ENCODE measurements at regions not wholly inside any gene's neighbourhood (a gene's known extent, or its start where the extent isn't known, plus 50 kb on each side); places are given as distances from the start of the nearest gene placed in this dataset.
"Not testable (repeated sequence)": the region's sequence is repeated elsewhere in the genome, so short reads cannot be mapped to it uniquely, and the experiment has no call there.

DNA sequence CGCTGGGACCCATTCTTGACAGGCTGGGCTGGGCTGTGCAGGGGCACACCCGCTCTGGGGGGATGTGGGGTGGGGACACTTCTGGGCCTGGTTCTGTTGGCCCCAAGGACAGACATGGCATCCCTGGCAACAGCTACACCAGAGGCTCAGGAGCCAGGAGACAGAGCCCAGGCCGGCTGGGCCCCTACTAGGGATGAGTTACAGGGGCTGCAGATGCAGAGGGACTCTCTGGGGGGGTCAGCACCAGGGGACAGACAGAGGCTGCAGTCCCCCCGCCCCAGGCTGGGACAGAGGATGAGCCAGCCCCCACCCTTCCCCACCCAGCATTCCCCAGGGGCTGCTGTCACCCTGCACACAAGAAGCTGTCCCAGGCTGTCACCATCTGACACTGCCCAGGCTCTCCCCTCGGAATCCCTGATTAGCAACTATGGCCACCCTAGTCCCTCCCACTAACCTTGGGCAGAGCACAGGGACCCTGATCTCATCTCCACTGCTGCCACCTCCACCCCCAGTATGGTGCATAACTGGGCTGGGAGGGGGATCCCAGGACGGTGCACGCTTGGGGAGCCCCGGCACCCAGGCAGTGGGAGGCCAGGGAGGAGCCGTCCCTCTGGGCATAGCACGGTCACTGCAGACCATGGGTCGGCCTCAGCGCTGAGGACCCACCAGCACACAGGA, 67.5 kb upstream of the TUBA3E start:
- H3K27me3 Mint-ChIP-seq, result peaks cover 17% of the 10 kb centered on the region
- not testable (repeated sequence) for H3K4me1 Mint-ChIP-seq (ENCODE audit: low read depth); H3K9me3 Mint-ChIP-seq (ENCODE audit: low read depth); H3K4me3 Mint-ChIP-seq (ENCODE audit: low read depth); DNase-seq (ENCODE audit: low spot score, unreplicated experiment); H3K36me3 Mint-ChIP-seq (ENCODE audit: insufficient read depth); H3K27ac Mint-ChIP-seq

DNA sequence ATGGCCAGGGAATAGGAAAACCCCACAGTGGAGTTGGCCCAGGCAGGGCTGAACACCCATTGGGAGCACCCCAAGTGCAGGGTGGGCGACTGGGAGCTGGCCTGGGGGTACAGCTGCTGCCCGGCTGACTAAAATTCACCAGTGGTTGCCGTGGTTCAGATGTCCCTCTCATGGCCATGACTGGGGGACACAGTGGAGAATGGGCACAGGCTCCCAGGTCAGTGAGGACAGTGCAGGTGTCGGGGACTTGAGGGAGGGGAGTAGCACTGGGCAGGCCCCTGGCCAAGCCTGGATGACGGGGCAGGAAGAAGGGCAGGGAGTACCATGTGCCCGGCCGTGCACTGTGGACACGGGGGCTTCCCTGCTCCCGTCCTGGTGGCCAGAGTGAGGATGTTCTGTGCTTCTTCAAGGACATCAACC, 66.7 kb upstream of the TUBA3E start:
- DNase-seq (ENCODE audit: low spot score, unreplicated experiment); H3K4me1 Mint-ChIP-seq (ENCODE audit: low read depth); H3K4me3 Mint-ChIP-seq (ENCODE audit: low read depth); H3K9me3 Mint-ChIP-seq (ENCODE audit: low read depth); H3K27ac Mint-ChIP-seq; H3K36me3 Mint-ChIP-seq (ENCODE audit: insufficient read depth): not testable (repeated sequence)
- H3K27me3 Mint-ChIP-seq, result peaks cover 17% of the 10 kb centered on the region

- DNase-seq (ENCODE audit: low spot score, unreplicated experiment), result no peak
- H3K27me3 Mint-ChIP-seq, result peaks cover 20% of the 10 kb centered on the region
- H3K27ac Mint-ChIP-seq, result no peak overlapping the region
- H3K9me3 Mint-ChIP-seq (ENCODE audit: low read depth), result no peaks in the 10 kb centered on the region
- no peaks in the 10 kb centered on the region for H3K36me3 Mint-ChIP-seq (ENCODE audit: insufficient read depth)
- no peak for TF ChIP-seq CTCF (IDR thresholded peaks at IDR 0.05; ENCODE audit: unreplicated experiment)
- H3K4me1 Mint-ChIP-seq (ENCODE audit: low read depth), result no peaks in the 10 kb centered on the region
- H3K4me3 Mint-ChIP-seq (ENCODE audit: low read depth), result no peak overlapping the region
Observed at GRCh38 chr2:130264501-130264900, 66.3 kb upstream of the TUBA3E start.

DNA sequence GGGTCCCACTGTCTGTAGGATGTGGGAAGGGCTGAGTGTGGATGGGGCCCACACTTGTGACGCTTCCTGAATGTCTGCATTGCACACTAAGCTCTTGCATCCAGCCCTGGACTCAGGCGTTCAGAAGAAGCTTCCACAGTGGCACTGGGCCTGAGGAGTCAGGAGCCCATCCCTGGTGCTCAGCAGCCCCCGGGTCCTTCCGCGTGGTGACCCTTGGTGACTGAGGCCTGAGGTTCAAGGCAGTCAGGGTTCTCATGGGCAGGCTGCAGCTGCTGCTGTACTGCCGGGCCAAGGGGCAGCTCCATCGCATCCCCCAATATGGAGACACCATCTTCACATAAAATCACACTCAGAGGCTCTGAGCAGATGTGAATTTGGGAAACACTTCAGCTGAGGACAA, 65.8 kb upstream of the TUBA3E start:
- Mint-ChIP-seq H3K4me1 (ENCODE audit: low read depth) (no peaks in the 10 kb centered on the region), H3K27ac (no peak overlapping the region), H3K27me3 (peaks cover 22% of the 10 kb centered on the region), H3K36me3 (ENCODE audit: insufficient read depth) (no peaks in the 10 kb centered on the region), H3K4me3 (ENCODE audit: low read depth) (no peak overlapping the region), H3K9me3 (ENCODE audit: low read depth) (no peaks in the 10 kb centered on the region)
- no peak for TF ChIP-seq CTCF (IDR thresholded peaks at IDR 0.05; ENCODE audit: unreplicated experiment)
- no peak for DNase-seq (ENCODE audit: low spot score, unreplicated experiment)

DNA sequence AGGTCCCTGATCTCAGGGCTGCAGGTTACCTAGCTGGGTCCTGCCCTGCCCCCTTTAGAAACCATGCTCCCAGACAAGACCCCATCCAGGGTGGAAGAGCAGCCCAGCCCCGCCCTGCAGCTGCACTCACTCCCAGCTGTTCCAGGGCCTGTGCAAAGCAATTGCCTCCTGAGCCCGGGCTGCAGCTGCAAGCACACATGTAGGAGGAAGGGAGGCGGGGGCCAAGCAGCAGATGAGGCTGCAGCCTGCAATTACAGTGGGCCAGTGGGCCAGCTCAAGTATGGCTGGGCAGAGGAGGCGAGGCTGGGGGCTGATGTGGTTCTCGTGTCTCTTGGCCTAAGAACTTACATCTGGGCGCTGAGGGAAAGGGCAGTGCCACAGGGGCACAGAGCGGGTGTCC, 65.4 kb upstream of the TUBA3E start:
- H3K36me3 Mint-ChIP-seq (ENCODE audit: insufficient read depth), result no peaks in the 10 kb centered on the region

DNA sequence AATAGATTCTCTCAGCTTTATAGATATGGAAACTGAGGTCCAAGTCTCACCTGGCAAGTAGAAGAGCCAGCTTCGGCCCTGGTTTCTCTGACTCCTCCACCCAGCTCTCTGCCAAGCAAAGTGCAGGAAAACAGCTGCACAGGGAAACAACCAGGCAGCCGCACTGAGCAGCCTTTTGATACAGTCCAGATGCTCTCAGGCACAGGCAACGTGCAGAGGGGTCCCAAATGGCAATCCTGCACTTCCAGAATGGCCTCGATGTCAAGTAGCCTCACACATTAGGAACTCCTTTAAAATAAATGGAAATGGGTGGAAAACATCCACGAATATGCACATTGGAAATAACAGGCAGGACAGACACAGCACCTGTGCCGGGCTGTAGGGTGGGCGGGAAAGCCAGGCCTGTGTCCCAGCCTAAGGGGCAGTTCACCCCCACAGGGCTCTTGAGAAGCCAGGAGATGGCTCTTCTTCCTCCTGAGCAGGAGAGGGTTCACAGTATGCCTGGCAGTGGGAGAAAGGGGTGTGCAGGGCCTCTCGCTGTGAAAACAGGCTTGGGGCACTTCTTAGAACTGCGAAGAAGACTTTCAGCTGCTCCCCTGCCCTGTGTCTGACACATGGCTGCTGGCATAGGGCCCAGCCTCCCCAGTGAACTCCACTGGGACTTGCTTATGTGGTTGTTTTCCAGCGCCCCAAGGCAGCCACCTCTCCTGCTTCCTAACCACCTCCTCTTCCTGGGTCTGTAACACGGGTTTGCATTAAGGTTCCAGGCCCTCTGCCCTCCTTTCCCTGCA, 63.9 kb upstream of the TUBA3E start:
- Mint-ChIP-seq H3K4me1 (ENCODE audit: low read depth) (no peaks in the 10 kb centered on the region), H3K36me3 (ENCODE audit: insufficient read depth) (no peaks in the 10 kb centered on the region), H3K27me3 (peaks cover 27% of the 10 kb centered on the region), H3K27ac (no peak overlapping the region), H3K9me3 (ENCODE audit: low read depth) (no peaks in the 10 kb centered on the region), H3K4me3 (ENCODE audit: low read depth) (no peak overlapping the region)
- no peak for TF ChIP-seq CTCF (IDR thresholded peaks at IDR 0.05; ENCODE audit: unreplicated experiment)
- DNase-seq (ENCODE audit: low spot score, unreplicated experiment), result no peak

More for the DNA sequence above, 65.4 kb upstream of the TUBA3E start:
- Mint-ChIP-seq H3K4me1 (ENCODE audit: low read depth) (no peaks in the 10 kb centered on the region), H3K9me3 (ENCODE audit: low read depth) (no peaks in the 10 kb centered on the region), H3K27me3 (peaks cover 26% of the 10 kb centered on the region), H3K4me3 (ENCODE audit: low read depth) (no peak overlapping the region), H3K27ac (no peak overlapping the region)
- no peak for DNase-seq (ENCODE audit: low spot score, unreplicated experiment)
- TF ChIP-seq CTCF (IDR thresholded peaks at IDR 0.05; ENCODE audit: unreplicated experiment), result no peak

All from progenitor cell of endocrine pancreas (in vitro differentiated cells).